GM21515 (cell line): ENCODE measurements at regions not wholly inside any gene's neighbourhood (a gene's known extent, or its start where the extent isn't known, plus 50 kb on each side); places are given as distances from the start of the nearest gene placed in this dataset.

Experiments
- ATAC-seq: cut with Tn5 transposase; IDR thresholded peaks from one replicate; pipeline ENCODE4 v1.9.1; 2021; ENCODE audit not compliant: unreplicated experiment

DNA sequence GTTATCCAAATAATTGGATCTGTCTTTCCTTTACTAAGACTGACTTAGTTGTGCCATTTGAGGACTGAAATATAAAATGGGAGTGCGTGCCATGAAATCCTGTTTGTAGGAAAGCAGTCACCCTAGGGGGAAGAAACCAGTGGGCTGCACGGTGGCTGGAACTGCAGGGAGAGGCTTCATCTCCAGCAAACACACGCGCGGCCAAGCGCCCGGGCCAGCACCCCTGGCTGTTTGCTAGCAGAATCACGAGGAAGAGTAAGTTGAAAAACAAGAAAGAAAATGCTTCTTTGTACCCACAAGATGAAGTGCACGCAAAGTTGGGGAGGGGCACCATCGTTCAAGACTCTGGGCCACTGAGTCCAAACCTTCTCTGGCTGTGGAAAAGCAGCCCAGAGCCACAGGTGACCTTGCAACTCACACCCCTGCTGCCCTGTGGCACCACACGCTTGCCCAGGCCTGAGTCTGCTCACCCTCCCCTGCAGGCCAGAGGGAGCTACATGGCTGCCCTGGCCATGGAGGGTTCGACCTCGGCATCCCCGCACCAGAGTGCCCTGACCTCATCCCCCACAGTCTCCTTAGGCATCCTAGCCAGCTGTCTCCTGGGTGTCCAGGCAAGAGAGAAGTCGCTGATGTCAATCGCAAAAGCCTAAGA lies 55.2 kb downstream of the IRX2 start:
- ATAC-seq: no peak

DNA sequence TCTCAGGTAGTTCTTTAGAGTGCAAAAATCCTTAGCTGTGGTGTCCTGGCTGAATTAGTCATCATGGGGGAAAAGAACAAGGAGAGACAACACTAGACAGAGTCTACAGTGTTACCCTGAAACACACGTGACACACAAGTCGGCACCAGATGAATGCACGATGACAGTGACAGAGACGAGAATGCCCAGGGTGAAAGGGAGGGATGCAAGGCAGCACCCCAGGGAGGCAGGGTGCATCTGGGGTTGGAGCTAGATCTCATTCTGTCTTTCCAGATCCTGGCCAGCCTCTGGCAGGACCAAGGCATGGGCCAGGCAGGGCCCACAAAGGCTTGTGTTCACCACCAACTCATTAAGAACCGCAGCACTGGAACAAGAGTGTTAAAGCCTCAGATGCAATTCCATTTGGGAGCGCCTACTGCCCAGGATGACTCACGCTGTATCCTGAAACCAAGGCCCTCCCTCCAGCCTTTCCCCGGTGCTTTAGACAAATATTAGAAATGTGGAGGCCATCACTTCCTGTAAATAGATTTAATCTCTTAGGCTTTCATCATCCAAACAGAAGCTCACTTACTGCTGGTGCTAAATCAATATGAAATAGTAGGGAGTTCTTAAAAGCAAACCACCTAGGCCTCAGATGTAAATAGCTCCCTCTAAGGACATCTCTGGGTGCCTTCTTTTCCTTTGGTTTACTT lies 56.1 kb downstream of the IRX2 start:
- no peak for ATAC-seq

DNA sequence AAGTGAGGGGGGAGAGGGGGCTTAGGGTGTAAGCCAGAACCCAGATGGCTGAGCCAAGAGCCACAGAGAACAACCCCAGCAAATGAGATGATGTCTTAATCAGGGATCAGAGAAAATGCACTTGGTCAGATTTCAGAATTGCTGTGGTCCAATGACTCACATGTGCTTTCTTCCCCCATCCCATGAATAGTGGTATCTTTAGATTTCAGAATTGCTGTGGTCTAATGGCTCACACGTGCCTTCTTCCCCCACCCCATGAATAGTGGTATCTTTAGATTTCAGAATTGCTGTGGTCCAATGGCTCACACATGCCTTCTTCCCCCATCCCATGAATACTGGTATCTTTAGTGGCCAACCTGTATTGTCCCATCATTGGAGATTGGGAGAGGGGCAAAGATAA lies 59.9 kb downstream of the IRX2 start:
- no peak for ATAC-seq

DNA sequence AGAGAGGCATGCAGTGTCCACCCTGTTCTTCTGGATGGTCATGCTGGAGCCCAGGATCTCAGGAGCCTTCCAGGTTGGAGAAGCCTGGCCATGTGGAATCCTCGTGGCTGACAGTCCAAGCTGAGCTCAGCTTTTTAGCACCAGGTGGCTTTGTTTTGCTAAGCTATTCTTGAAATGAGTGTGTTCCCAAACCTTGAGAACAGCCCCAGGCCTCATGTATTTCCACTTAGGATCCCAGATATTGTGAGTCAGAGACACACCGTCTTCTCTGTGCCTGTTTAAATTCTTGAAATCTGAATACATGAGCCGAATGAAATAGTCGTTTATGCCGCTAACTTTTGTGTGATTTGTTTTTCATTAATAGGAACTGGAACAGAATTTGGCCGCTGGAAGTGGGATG lies 61.2 kb downstream of the IRX2 start:
- no peak for ATAC-seq

DNA sequence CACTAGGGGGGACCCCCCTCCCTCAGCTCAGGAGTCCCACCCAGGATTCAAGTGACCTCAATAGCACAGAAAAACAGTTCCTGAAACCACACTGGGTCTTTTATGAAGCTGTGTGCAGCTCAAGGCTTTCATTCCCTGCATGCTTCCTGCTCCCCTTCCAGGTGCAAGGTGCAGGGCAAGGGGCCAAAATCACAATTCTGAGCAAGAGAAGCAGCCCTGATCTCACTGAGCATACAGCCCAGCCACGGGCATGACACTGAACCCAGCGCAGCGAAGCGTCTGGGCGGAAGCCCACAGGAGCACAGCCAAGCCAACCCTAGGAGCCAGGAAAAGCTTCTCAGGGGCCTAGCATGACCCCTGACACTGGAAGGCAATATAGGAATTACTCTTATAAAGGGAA lies 62.9 kb downstream of the IRX2 start:
- no peak for ATAC-seq

DNA sequence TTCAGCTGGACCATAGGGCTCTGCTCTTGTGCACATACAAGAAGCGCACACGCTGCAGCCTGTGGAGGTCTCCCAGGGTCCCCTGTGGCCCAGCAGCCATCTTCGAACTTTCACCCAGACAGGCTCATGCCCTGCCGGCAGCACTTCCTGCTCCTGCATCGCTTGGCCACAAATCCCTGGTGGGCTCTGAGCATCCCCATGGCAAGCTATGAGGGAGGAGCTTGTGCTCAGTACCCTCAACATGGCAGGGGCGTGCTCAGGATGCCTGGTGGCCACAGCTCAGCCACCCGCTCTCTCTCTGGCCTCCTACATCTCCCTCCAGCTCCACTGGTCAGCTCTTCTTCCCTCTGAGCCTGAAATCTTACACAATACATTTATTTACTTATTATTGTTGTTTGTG lies 63.7 kb downstream of the IRX2 start:
- ATAC-seq: no peak

DNA sequence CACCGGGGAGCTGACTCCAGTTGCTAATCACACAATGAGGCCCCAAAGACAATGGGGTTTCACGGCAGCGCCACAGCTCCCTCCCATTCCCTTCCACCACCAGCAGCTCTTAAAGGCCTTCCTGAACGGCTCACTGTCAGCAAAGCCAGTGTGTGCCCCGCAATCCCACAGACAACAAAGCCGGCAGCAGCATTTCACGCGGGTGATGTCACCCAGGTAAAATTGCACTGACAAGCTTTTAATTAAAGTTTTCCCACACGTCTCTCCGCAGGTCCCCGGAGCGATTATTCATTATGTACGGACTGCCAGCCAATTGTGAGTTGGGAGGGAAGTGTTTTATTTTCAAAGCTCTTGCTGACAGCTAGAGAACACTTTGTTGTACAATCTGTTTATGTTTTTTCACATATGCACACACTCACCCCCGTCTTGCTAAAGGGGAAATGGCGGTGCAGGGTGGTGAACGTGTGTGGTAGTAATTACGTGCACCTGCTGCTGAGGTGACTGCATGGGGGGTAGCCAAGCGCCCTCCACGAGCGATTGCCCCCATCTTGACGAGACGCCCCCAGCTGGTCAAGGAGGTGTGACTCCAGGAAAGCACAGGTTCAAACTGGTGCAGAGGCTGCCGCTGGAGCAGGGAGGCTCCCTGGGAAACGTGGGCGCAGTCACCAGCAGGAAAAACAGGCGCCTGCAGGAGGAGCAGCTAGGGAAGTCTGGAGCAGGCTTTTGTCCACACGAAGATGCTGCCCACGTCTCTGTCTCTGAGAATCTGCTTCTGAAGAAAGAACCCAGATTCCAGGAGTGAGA lies 65.0 kb downstream of the IRX2 start:
- ATAC-seq: no peak

DNA sequence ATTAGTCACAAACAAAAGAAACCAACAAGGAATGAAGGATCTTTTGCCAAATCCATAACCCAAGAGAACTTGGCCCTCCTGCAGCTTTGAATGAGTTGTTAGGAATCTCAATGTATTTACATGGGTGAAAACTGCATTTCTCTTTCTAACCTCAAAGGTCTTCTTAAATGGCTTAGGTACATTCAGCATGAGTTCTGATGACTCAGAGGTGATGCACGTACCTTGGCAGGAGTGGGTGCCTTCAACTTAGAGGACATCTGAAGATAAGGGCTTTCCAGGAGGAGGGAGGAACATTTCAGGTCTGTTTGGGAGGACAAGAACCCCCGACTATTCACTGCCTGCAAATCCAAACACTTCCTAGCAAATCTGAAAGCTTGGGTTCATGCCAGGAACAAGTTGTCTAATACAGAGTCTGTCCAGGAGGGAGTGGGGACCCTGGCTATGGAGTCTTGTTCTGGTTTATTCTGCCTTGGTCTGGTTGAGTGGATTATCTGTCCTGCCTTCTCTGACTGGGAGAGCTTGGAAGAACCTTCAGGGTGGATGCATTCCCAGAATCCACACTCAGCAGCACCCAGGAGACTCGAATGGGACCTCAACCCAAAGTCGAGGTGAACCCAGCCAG lies 65.7 kb downstream of the IRX2 start:
- ATAC-seq: no peak

DNA sequence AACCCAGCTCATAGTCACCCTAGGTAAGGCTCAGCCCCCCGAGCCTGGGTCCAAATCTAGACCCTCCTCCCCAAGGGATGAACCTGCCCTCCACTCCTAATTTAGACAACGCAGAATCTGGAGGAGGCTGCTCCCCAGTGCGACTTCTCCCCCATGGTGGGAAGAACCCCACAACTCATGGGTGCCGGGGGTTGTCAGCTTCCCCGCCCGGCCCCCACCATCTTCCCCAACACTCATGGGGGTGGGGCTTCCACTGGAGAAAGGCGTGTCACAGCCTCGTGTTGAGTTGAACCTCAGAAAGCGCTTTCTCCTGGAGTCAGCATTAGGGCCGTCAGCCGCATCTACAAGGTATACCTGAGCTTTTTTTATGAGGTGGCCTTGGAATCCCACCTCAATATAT lies 66.9 kb downstream of the IRX2 start:
- no peak for ATAC-seq

DNA sequence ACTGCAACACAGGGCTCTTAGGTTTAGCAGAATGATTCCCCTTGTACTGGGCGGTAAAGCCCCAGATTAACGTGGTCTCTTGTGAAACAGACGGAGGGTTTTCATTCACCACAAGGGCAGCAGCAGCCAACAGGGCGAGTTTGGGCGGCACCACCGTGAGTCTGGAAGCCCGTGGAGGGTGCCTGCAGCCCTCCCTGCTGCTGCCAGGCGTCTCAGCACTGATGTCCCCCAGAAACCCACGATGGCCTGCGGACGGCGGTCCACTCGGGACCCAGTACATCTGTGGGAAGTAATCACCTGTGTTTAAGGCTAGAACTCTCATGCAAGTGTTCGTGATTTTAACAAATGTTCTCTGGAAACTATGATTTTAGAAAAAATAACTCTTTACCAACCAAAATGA lies 67.8 kb downstream of the IRX2 start:
- no peak for ATAC-seq

DNA sequence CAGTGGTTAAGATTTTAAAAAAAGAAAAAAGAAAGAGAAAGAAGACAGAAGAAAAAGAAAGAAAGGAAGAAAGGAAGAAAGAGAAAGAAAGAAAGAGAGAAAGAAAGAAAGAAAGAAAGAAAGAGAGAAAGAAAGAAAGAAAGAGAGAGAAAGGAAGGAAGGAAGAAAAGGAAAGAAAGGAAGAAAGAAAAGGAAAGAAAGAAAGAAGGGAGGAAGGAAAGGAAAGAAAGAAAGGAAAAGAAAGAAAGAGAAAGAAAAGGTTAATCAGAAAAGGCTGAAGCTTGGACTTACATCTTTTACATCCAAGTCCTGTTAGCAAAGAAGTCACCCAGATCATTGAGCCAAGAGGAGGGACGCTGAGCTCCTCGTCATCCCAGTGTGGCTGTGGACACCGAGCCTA lies 70.0 kb downstream of the IRX2 start:
- no peak for ATAC-seq

DNA sequence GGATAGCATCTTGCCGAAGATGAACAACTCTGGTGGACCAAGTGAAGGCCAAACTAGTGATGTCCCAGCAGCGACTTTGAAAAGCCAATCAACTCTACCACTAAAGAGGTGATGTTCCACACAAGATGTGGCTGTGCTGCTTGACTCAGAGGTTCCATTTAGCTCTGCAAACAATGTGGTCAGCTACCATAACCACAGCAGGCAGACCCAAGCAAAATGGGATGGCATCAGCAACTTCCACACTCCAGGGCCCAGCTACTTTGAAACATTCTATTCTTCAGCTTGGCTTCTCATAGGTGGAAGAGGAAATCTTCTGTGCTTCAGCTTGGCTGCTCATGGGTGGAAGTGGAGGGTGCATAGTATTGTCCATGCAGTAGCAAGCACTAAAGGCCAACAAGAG lies 70.5 kb downstream of the IRX2 start:
- no peak for ATAC-seq

DNA sequence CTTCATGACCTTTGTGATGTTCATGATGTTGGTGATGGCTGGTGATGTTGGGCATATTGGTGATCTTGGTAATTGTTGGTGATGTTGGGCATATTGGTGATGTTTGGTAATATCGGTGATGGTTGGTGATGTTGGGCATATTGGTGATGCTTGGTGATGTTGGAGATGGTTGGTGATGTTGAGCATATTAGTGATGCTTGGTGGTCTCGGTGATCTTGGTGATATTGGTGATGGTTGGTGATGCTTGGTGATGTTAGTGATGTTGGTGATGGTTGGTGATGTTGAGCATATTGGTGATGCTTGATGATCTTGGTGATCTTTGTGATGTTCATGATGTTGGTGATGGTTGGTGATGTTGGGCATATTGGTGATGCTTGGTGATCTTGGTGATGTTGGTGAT lies 73.8 kb downstream of the IRX2 start:
- ATAC-seq: no peak

DNA sequence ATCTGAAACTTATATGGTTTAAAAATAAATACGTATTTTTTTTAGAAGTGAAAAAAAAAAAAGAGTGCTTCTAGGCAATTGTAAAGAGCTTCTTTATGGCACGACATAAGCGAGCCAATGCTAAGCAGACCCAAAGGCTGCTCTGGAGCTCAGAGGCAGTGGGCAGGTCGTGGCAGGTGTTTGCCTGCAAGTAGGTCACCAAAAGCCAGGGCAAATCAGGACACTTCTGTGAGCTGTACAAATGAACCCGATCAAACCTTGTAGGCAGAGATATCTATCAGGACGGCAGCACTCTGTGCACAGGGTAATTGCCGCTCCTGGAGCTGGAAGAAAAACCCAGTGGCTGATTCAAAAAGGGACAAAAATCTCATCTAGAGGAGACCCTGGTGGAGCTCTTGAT lies 75.9 kb downstream of the IRX2 start:
- ATAC-seq: no peak

DNA sequence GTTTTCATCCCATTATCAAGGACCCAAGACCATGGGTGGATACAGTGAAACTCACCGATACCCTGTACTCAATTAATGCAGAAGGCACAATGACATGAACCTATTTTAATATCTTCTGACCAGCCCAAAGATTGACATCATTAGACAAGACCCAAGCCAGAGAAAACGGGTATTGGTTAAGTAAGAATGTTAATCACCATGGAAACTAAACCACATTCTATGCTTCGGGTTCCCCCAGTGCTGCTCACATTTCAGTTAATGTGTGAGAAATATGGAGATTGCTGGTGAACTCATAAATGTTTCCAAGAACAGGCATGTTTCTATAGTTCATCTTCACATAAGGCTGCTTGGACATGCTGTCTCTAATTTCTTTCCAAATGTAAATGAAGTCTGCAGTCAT lies 77.0 kb downstream of the IRX2 start:
- no peak for ATAC-seq

DNA sequence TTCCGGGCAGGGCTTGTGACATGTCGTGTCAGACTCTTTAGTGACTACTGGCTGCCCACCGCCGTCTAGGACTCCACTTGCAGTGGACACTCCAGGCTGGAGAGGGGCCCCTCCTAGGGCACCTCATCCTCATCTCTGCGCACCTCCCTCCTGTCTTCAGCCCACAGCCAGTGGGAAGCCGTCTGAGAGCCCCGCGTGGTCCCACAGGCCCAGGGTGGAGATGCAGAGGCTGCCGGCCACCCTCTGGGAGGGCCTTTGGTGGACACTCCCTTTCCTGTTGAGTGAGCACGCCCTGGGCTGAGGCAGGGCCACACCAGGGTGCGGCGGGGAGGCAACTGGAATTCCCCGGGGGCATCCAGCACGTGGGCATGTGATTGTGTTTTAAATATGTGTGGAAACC lies 80.5 kb downstream of the IRX2 start:
- ATAC-seq: no peak

DNA sequence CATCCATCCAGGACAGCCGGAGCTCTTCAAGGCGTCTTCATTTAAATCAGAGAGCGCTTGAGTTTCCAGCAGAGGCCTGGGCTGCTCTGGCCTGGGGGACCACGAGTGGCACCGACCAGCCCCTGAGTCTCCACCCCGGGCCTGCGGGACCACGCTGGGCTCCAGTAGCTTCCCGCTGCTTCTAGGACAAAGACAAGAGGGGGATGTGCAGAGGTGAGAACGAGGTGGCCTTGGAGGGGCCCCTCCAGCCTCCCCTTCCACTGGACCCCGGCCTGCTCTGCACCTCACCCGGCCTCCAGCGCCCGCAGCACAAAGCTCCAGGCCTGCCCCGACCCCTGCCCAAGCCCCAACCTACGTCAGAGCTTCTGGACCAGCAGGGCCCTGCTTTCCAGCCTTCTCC lies 81.6 kb downstream of the IRX2 start:
- ATAC-seq: no peak

DNA sequence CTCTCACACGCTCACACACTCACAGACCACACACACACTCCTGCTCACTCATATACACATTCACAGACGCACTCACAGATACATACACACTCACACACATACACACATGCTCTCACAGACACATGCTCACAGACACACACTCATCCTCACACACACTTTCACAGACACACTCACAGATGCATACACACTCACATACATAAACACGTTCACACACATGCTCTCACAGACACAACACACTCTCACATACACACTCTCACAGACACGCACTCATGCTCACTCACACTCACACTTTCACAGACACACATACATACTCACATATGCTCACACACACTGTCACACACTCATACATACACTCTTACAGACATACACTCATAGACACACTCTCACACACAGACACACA lies 82.2 kb downstream of the IRX2 start:
- ATAC-seq: no peak

DNA sequence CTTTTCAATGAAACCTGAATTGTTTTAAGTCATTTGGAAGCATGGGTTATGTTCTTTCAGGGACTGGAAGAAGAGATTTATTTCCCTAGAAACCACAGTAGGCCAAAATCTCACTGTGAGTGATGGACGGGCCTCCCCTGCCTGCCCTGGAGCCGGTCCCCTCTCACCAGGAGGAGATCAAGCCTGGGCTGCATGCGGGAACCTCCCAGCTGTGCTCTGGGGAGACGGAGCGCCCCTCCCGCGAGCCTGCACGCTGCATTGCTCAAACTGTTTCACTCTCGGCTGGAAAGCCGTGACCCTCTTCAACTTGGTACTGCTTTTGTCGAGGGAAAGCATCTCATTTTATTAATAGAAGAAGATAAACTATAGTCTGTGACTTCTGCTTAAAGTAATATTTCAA lies 85.4 kb downstream of the IRX2 start:
- ATAC-seq: no peak

DNA sequence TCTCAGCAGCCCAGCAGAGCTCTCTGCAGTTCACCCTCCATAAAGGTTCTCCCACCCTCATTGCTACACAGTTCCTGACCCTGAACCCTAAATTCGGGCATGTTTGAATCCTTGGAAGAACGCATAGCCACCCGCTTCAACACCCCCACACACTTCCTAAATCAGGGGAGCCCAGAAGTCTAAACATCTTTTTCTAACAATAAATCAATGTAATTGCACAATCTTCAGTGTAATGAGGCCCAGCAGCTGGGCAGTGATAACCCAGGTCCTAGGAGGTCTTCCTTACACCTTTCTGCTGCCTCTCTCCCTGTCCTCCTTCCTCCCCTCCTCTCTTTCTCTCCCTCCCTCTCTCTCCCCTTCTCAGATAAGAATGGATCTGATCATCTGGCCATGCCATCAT lies 88.0 kb downstream of the IRX2 start:
- no peak for ATAC-seq

DNA sequence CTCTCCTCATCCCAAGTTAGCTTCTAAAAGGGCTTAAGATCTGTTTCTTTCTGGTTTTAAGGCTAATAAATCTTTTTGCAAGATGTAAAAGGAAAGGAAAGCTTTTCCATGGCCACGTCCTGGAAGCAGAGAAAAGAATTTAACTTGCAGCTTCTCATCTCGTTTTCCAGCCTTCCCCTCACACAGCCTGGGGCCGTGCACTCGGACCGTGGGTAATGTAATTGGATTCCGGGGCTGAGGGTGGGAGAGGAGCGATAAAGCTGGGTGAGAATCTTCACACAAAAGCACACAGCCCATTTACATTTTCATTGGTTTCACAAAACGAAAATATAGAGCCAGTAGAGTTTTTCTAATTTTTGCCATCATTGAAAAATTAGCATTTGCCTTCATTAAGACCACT lies 91.2 kb downstream of the IRX2 start:
- no peak for ATAC-seq
